ENCODE measurements at regions not wholly inside any gene's neighbourhood (a gene's known extent, or its start where the extent isn't known, plus 50 kb on each side); places are given as distances from the start of the nearest gene placed in this dataset.
"Not testable (repeated sequence)": the region's sequence is repeated elsewhere in the genome, so short reads cannot be mapped to it uniquely, and the experiment has no call there.

DNA sequence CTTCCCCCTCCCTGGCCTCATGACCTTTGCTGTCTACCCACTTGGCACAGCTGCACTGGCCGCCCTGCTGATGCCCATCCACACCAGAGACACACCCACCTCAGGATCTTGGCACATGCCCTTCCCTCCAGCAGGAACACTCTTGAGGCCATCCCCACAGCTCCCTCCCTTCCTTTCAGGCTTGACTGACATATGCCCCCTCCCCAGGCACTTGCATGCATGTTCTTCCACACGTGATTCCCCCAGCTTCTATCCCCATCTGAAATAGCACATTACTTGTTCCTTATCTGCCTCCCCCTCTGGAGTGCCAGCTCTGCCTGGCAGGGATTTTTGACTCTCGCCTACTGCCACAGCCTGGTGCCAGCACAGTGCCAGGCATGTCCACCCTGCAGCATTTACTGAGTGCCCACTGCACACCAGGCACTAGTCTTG, 98.5 kb upstream of the SLC25A33 start:
- DNase-seq (ENCODE audit: low read depth): no peak
- no peak overlapping the region for H3K4me3 ChIP-seq (ENCODE audit: control insufficient read depth, low read depth, low read length)
- no peak for TF ChIP-seq CTCF (IDR thresholded peaks at IDR 0.05; ENCODE audit: control insufficient read depth, insufficient read depth, low read depth, low read length, missing control alignments)

- H3K4me3 ChIP-seq (ENCODE audit: control insufficient read depth, low read depth, low read length): no peak overlapping the region
- TF ChIP-seq CTCF (IDR thresholded peaks at IDR 0.05; ENCODE audit: control insufficient read depth, insufficient read depth, low read depth, low read length, missing control alignments): no peak
- DNase-seq (ENCODE audit: low read depth): peak; percentile 16
These were observed 97.7 kb upstream of the SLC25A33 start for GRCh38 chr1:9441451-9442133.

GRCh38 chr1:9442278-9442846, 96.9 kb upstream of the SLC25A33 start:
- no peak for DNase-seq (ENCODE audit: low read depth)
- no peak for TF ChIP-seq CTCF (IDR thresholded peaks at IDR 0.05; ENCODE audit: control insufficient read depth, insufficient read depth, low read depth, low read length, missing control alignments)

GRCh38 chr1:9442986-9443385, 96.3 kb upstream of the SLC25A33 start:
- H3K4me3 ChIP-seq (ENCODE audit: control insufficient read depth, low read depth, low read length): no peak overlapping the region
- DNase-seq (ENCODE audit: low read depth): no peak
- TF ChIP-seq CTCF (IDR thresholded peaks at IDR 0.05; ENCODE audit: control insufficient read depth, insufficient read depth, low read depth, low read length, missing control alignments): no peak

More at GRCh38 chr1:9442278-9442846, 96.9 kb upstream of the SLC25A33 start:
- H3K4me3 ChIP-seq (ENCODE audit: control insufficient read depth, low read depth, low read length): no peak overlapping the region

DNA sequence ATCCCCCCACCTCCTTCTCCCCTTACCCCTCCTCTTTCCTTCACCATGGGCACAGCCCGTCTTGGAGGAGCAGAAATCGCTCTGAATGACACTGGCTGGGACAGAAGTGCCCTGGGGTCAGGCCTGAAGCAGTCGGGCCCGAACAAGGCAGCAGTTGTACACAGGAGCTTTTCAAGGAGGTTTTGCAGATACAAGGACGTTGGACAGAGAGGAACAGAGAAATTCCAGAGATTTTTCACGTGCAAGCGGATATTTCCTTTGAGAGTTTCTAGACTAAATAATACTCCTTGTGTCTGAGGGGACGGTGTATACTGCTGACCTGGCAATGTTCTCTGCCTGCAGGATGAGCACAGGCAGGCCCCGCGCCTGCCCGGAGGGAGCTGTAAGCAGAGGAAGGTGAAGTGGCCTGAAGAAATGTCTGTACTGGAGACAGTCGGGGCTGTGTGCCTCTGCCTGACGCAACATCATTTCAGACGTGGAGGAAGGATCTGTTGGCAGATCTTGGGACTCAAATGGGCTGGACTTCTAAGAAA, 95.3 kb upstream of the SLC25A33 start:
- no peak overlapping the region for H3K4me3 ChIP-seq (ENCODE audit: control insufficient read depth, low read depth, low read length)
- no peak for DNase-seq (ENCODE audit: low read depth)
- no peak for TF ChIP-seq CTCF (IDR thresholded peaks at IDR 0.05; ENCODE audit: control insufficient read depth, insufficient read depth, low read depth, low read length, missing control alignments)

DNA sequence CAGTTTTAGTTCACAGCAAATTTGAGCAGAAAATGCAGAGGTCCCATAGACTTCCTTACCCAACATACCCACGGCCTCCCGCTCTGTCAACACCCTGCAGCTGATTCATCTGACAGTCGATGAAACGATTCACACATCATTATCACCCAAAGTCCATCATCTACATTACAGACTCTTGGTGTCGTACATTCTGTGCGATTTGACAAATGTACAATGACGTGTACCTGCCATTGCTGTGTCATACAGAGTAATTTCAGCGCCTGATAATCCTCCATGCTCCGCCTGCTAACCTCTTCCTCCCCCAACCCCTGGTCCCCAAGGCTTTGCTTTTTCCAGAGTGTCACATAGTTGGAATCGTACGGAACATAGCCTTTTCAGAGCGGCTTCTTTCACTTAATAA, 94.7 kb upstream of the SLC25A33 start:
- TF ChIP-seq CTCF (IDR thresholded peaks at IDR 0.05; ENCODE audit: control insufficient read depth, insufficient read depth, low read depth, low read length, missing control alignments): no peak
- no peak for DNase-seq (ENCODE audit: low read depth)
- no peak overlapping the region for H3K4me3 ChIP-seq (ENCODE audit: control insufficient read depth, low read depth, low read length)

- not testable (repeated sequence) for H3K4me3 ChIP-seq (ENCODE audit: control insufficient read depth, low read depth, low read length); DNase-seq (ENCODE audit: low read depth)
These were observed 94.2 kb upstream of the SLC25A33 start for GRCh38 chr1:9445081-9445480.
